IPS-11a (cell line): ENCODE measurements at regions not wholly inside any gene's neighbourhood (a gene's known extent, or its start where the extent isn't known, plus 50 kb on each side); places are given as distances from the start of the nearest gene placed in this dataset.

Experiments
- H3K4me3 ChIP-seq: one replicate; pipeline ENCODE4 v1.5.1; 2013; ENCODE audit warnings: low read depth, low read length, control low read depth

- H3K4me3 ChIP-seq, result no peak overlapping the region
Measured at GRCh38 chr1:195584870-195585624, 1023.2 kb downstream of the KCNT2 start.

GRCh38 chr1:195580988-195581387 lies 1027.3 kb downstream of the KCNT2 start:
- no peak overlapping the region for H3K4me3 ChIP-seq

- H3K4me3 ChIP-seq, result no peak overlapping the region
Measured at GRCh38 chr1:195577748-195578147, 1030.5 kb downstream of the KCNT2 start.

- no peak overlapping the region for H3K4me3 ChIP-seq
Measured at GRCh38 chr1:195576641-195577040, 1031.6 kb downstream of the KCNT2 start.

- no peak overlapping the region for H3K4me3 ChIP-seq
Measured at GRCh38 chr1:195574511-195574910, 1033.7 kb downstream of the KCNT2 start.

- H3K4me3 ChIP-seq, result no peak overlapping the region
Measured at GRCh38 chr1:195569934-195570333, 1038.3 kb downstream of the KCNT2 start.

- H3K4me3 ChIP-seq, result no peak overlapping the region
Measured at GRCh38 chr1:195568389-195568788, 1039.9 kb downstream of the KCNT2 start.

GRCh38 chr1:195562074-195562473 lies 1046.2 kb downstream of the KCNT2 start:
- H3K4me3 ChIP-seq, result no peak overlapping the region

GRCh38 chr1:195550071-195550862 lies 1058.0 kb downstream of the KCNT2 start:
- no peak overlapping the region for H3K4me3 ChIP-seq

- no peak overlapping the region for H3K4me3 ChIP-seq
Measured at GRCh38 chr1:195530961-195531360, 1077.3 kb downstream of the KCNT2 start.

GRCh38 chr1:195529881-195530280 lies 1078.4 kb downstream of the KCNT2 start:
- H3K4me3 ChIP-seq, result no peak overlapping the region

GRCh38 chr1:195520757-195521156 lies 1087.5 kb downstream of the KCNT2 start:
- H3K4me3 ChIP-seq, result no peak overlapping the region

GRCh38 chr1:195516036-195516435 lies 1092.2 kb downstream of the KCNT2 start:
- H3K4me3 ChIP-seq, result no peak overlapping the region

- no peak overlapping the region for H3K4me3 ChIP-seq
Measured at GRCh38 chr1:195511501-195511900, 1096.7 kb downstream of the KCNT2 start.

GRCh38 chr1:195501118-195501517 lies 1107.1 kb downstream of the KCNT2 start:
- no peak overlapping the region for H3K4me3 ChIP-seq

- H3K4me3 ChIP-seq, result no peak overlapping the region
Measured at GRCh38 chr1:195495720-195496635, 1112.3 kb downstream of the KCNT2 start.

GRCh38 chr1:195482137-195482536 lies 1126.1 kb downstream of the KCNT2 start:
- H3K4me3 ChIP-seq, result no peak overlapping the region

GRCh38 chr1:195481293-195481692 lies 1126.9 kb downstream of the KCNT2 start:
- no peak overlapping the region for H3K4me3 ChIP-seq

- H3K4me3 ChIP-seq, result no peak overlapping the region
Measured at GRCh38 chr1:195475568-195475967, 1132.7 kb downstream of the KCNT2 start.

- no peak overlapping the region for H3K4me3 ChIP-seq
Measured at GRCh38 chr1:195472291-195472690, 1135.9 kb downstream of the KCNT2 start.

- no peak overlapping the region for H3K4me3 ChIP-seq
Measured at GRCh38 chr1:195466639-195467038, 1141.6 kb downstream of the KCNT2 start.
